GM06990 (cell line): ENCODE measurements at regions not wholly inside any gene's neighbourhood (a gene's known extent, or its start where the extent isn't known, plus 50 kb on each side); places are given as distances from the start of the nearest gene placed in this dataset.

Experiments used
- DNase-seq: peaks from one replicate; pipeline ENCODE4 v3.0.0-alpha.2; 2011; ENCODE audit not compliant: insufficient read length; ENCODE audit errors: extremely low read depth
- H3K27me3 ChIP-seq: replicated peaks from 2 replicates; pipeline ENCODE4 v1.6.0; 2011; ENCODE audit warnings: low read length; ENCODE audit not compliant: control insufficient read depth, insufficient read depth
- H3K36me3 ChIP-seq: 2 replicates; pipeline ENCODE4 v1.5.1; 2011; ENCODE audit warnings: low read length; ENCODE audit not compliant: control insufficient read depth, insufficient read depth
- H3K4me3 ChIP-seq: replicated peaks from 2 replicates; pipeline ENCODE4 v1.5.1; 2011; ENCODE audit warnings: low read depth, mild to moderate bottlenecking, control low read depth, low read length
- CTCF ChIP-seq: IDR thresholded peaks from 2 replicates; pipeline ENCODE4 v1.5.1; 2011; ENCODE audit warnings: low read length, control low read depth, mild to moderate bottlenecking, inconsistent platforms; ENCODE audit not compliant: insufficient read depth, poor library complexity, severe bottlenecking

- DNase-seq: no peak
- Histone ChIP-seq H3K4me3 (no peak overlapping the region), H3K27me3 (no peaks in the 10 kb centered on the region), H3K36me3 (no peaks in the 10 kb centered on the region)
- no peak for TF ChIP-seq CTCF
Measured at GRCh38 chr13:86399572-86399971, 600.4 kb upstream of the SLITRK6 start.

DNA sequence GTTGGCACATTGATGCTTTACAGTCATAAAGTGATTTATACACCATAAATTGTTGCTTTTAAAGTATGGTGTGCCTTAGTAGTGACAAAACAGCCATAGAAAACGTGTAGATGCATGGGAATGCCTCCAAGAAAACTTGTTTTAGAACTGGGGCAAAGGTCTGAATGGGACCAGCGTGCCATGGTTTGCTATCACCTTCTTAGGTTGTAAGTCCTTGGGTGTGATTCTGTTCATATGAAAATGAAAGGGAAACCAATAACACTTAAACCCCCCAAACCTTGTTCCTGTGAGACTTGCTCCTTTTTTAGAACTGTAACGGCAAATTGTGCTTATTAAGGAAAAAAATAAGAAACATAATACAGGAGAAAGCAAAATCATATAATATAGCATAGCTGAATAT is 603.3 kb upstream of the SLITRK6 start:
- DNase-seq: no peak
- Histone ChIP-seq H3K4me3 (no peak overlapping the region), H3K36me3 (no peaks in the 10 kb centered on the region), H3K27me3 (no peaks in the 10 kb centered on the region)
- no peak for TF ChIP-seq CTCF

GRCh38 chr13:86403181-86403580 is 604.0 kb upstream of the SLITRK6 start:
- no peak for DNase-seq
- Histone ChIP-seq H3K27me3 (no peaks in the 10 kb centered on the region), H3K36me3 (no peaks in the 10 kb centered on the region), H3K4me3 (no peak overlapping the region)
- TF ChIP-seq CTCF: no peak

- Histone ChIP-seq H3K36me3 (no peaks in the 10 kb centered on the region), H3K4me3 (no peak overlapping the region), H3K27me3 (no peaks in the 10 kb centered on the region)
- TF ChIP-seq CTCF: no peak
- no peak for DNase-seq
Measured at GRCh38 chr13:86409466-86410241, 610.4 kb upstream of the SLITRK6 start.

DNA sequence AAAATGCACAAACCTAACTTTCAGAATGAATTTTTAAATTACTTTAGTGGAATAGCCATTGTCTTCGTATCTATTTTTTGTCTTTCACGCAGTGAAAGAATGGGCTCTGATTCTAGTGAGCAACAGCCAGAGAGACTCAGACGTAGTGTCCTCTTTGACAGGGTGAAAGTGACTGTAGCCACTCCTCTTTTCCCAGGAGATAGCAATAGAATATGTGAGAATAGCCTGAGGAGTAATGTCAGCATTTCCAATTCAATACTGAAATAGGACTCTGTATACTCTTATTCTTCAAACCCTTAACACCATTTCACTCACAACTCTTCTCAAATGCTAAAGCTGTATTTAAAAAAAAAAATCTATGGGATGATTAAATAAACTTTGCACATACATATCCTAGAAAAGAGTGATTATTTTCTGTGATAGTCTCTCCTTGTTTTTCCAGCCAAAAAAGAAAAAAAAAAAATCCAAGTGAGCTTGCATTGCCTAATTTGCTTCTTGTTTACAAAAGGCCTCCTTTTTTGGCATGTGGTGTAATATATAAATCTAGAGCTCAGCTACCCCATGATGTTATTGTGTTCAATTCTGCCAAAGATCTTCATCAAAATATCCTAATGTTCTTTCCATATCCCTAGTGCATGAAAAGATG is 626.1 kb upstream of the SLITRK6 start:
- DNase-seq: no peak
- Histone ChIP-seq H3K4me3 (no peak overlapping the region), H3K27me3 (no peaks in the 10 kb centered on the region), H3K36me3 (no peaks in the 10 kb centered on the region)
- TF ChIP-seq CTCF: no peak
